ENCODE measurements at regions not wholly inside any gene's neighbourhood (a gene's known extent, or its start where the extent isn't known, plus 50 kb on each side); places are given as distances from the start of the nearest gene placed in this dataset.
"Not testable (repeated sequence)": the region's sequence is repeated elsewhere in the genome, so short reads cannot be mapped to it uniquely, and the experiment has no call there.

- no peak for DNase-seq (ENCODE audit: low spot score)
These were observed 77.0 kb downstream of the CCDC71L start for GRCh38 chr7:106583706-106584690.

- DNase-seq (ENCODE audit: low spot score): no peak
These were observed 77.9 kb downstream of the CCDC71L start for GRCh38 chr7:106583100-106583499.

GRCh38 chr7:106582365-106582764, 78.6 kb downstream of the CCDC71L start:
- no peak for DNase-seq (ENCODE audit: low spot score)

- not testable (repeated sequence) for DNase-seq (ENCODE audit: low spot score)
These were observed 81.9 kb downstream of the CCDC71L start for GRCh38 chr7:106579086-106579485.

GRCh38 chr7:106575138-106575823, 85.7 kb downstream of the CCDC71L start:
- no peak for DNase-seq (ENCODE audit: low spot score)

GRCh38 chr7:106573738-106574137, 87.2 kb downstream of the CCDC71L start:
- no peak for DNase-seq (ENCODE audit: low spot score)

- DNase-seq (ENCODE audit: low spot score): no peak
These were observed 87.8 kb downstream of the CCDC71L start for GRCh38 chr7:106573125-106573663.

- no peak for DNase-seq (ENCODE audit: low spot score)
These were observed 88.4 kb downstream of the CCDC71L start for GRCh38 chr7:106572394-106573124.

- no peak for DNase-seq (ENCODE audit: low spot score)
These were observed 89.4 kb downstream of the CCDC71L start for GRCh38 chr7:106571563-106571962.

GRCh38 chr7:106570948-106571418, 90.0 kb downstream of the CCDC71L start:
- DNase-seq (ENCODE audit: low spot score): no peak

GRCh38 chr7:106570146-106570545, 90.8 kb downstream of the CCDC71L start:
- DNase-seq (ENCODE audit: low spot score): no peak

- no peak for DNase-seq (ENCODE audit: low spot score)
These were observed 91.4 kb downstream of the CCDC71L start for GRCh38 chr7:106569500-106569929.

- peak; percentile 45 for DNase-seq (ENCODE audit: low spot score)
These were observed 92.1 kb downstream of the CCDC71L start for GRCh38 chr7:106568680-106569499.

GRCh38 chr7:106568002-106568679, 92.8 kb downstream of the CCDC71L start:
- no peak for DNase-seq (ENCODE audit: low spot score)

- not testable (repeated sequence) for DNase-seq (ENCODE audit: low spot score)
These were observed 93.6 kb downstream of the CCDC71L start for GRCh38 chr7:106567204-106568001.

GRCh38 chr7:106566672-106567071, 94.3 kb downstream of the CCDC71L start:
- DNase-seq (ENCODE audit: low spot score): no peak

GRCh38 chr7:106566196-106566595, 94.8 kb downstream of the CCDC71L start:
- no peak for DNase-seq (ENCODE audit: low spot score)

GRCh38 chr7:106565428-106565827, 95.5 kb downstream of the CCDC71L start:
- DNase-seq (ENCODE audit: low spot score): no peak

GRCh38 chr7:106563466-106564150, 97.3 kb downstream of the CCDC71L start:
- no peak for DNase-seq (ENCODE audit: low spot score)

Measured in activated CD4-positive, alpha-beta T cell treated with anti-CD3 and anti-CD28 coated beads, Interleukin-2, Interleukin-4, amounts not matched to agents 100 ng/mL and 50 ng/mL, durations not matched to agents 16 hours and 8 hours (primary cell).